PC-3 (cell line): ENCODE measurements at regions not wholly inside any gene's neighbourhood (a gene's known extent, or its start where the extent isn't known, plus 50 kb on each side); places are given as distances from the start of the nearest gene placed in this dataset.

ENCODE experiments used
- CTCF ChIP-seq: fragments of 300-600 bp; sonication (generic); conservative IDR thresholded peaks from 2 replicates; pipeline ENCODE4 v1.5.1; 2017; ENCODE audit warnings: antibody characterized with exemption, low read depth, mild to moderate bottlenecking, low read length
- EZH2 ChIP-seq: fragments of 300-600 bp; sonication (generic); IDR thresholded peaks from one replicate; pipeline ENCODE4 v1.6.1; 2017; ENCODE audit warnings: antibody characterized with exemption, mild to moderate bottlenecking, low read length; ENCODE audit not compliant: unreplicated experiment

- TF ChIP-seq CTCF (no peak), EZH2 (no peak)
These were observed 541.7 kb upstream of the ANKRD30A start for GRCh38 chr10:36583690-36584089.
